ENCODE measurements at regions not wholly inside any gene's neighbourhood (a gene's known extent, or its start where the extent isn't known, plus 50 kb on each side); places are given as distances from the start of the nearest gene placed in this dataset.

GRCh38 chrX:39669668-39670067 is 428.1 kb downstream of the BCOR start:
- TF ChIP-seq CTCF (IDR thresholded peaks at IDR 0.05): no peak
- Histone ChIP-seq H3K4me3 (no peak overlapping the region), H3K27ac (no peak overlapping the region)
- DNase-seq (ENCODE audit: low spot score): no peak

- DNase-seq (ENCODE audit: low spot score): no peak
- TF ChIP-seq CTCF (IDR thresholded peaks at IDR 0.05): no peak
- H3K27ac ChIP-seq: no peak overlapping the region
- no peak overlapping the region for H3K4me3 ChIP-seq
Observed at GRCh38 chrX:39670281-39670680, 427.5 kb downstream of the BCOR start.

GRCh38 chrX:39672405-39672804 is 425.4 kb downstream of the BCOR start:
- H3K4me3 ChIP-seq: no peak overlapping the region
- TF ChIP-seq CTCF (IDR thresholded peaks at IDR 0.05): no peak
- H3K27ac ChIP-seq: no peak overlapping the region
- DNase-seq (ENCODE audit: low spot score): no peak

GRCh38 chrX:39674490-39675161 is 423.1 kb downstream of the BCOR start:
- no peak overlapping the region for H3K4me3 ChIP-seq
- no peak for TF ChIP-seq CTCF (IDR thresholded peaks at IDR 0.05)
- DNase-seq (ENCODE audit: low spot score): no peak
- no peak overlapping the region for H3K27ac ChIP-seq

GRCh38 chrX:39675162-39675553 is 422.6 kb downstream of the BCOR start:
- peak overlapping the region in 1 of 2 donors; percentile 41 for H3K27ac ChIP-seq

GRCh38 chrX:39675619-39676018 is 422.1 kb downstream of the BCOR start:
- Histone ChIP-seq H3K27ac (no peak overlapping the region), H3K4me3 (no peak overlapping the region)
- TF ChIP-seq CTCF (IDR thresholded peaks at IDR 0.05): no peak
- DNase-seq (ENCODE audit: low spot score): no peak

More at GRCh38 chrX:39675162-39675553, 422.6 kb downstream of the BCOR start:
- DNase-seq (ENCODE audit: low spot score): no peak
- H3K4me3 ChIP-seq: no peak overlapping the region
- TF ChIP-seq CTCF (IDR thresholded peaks at IDR 0.05): no peak

- no peak for DNase-seq (ENCODE audit: low spot score)
- no peak for TF ChIP-seq CTCF (IDR thresholded peaks at IDR 0.05)
- Histone ChIP-seq H3K27ac (no peak overlapping the region), H3K4me3 (no peak overlapping the region)
Observed at GRCh38 chrX:39676434-39676833, 421.3 kb downstream of the BCOR start.

All from coronary artery (tissue), 2 donors.